Esophagus muscularis mucosa (tissue), 4 donors: ENCODE measurements at regions not wholly inside any gene's neighbourhood (a gene's known extent, or its start where the extent isn't known, plus 50 kb on each side); places are given as distances from the start of the nearest gene placed in this dataset.
"Not testable (repeated sequence)": the region's sequence is repeated elsewhere in the genome, so short reads cannot be mapped to it uniquely, and the experiment has no call there.

Experiments used
- DNase-seq: peaks from one replicate; pipeline ENCODE4 v3.0.0-alpha.2; 2017; ENCODE audit errors: extremely low spot score
- H3K27ac ChIP-seq, 4 donors: fragments of 200-600 bp; sonication (generic); replicated peaks in 1 of 4; 1 replicate in 3 of 4; 2 replicates in 1 of 4; pipeline ENCODE4 v1.5.1; 2016 to 2019; ENCODE audit warnings: mild to moderate bottlenecking in 1 of 4
- H3K27me3 ChIP-seq, 4 donors: fragments of 200-600 bp; sonication (generic); one replicate each; pipeline versions ENCODE4 v1.5.1 to v1.6.0; 2016 to 2019
- H3K36me3 ChIP-seq, 4 donors: fragments of 200-600 bp; sonication (generic); one replicate each; pipeline ENCODE4 v1.5.1; 2016 to 2019
- H3K4me1 ChIP-seq, 4 donors: fragments of 200-600 bp; sonication (generic); one replicate each; pipeline ENCODE4 v1.5.1; 2016 to 2019
- H3K4me3 ChIP-seq, 4 donors: fragments of 200-600 bp; sonication (generic); 1 replicate in 2 of 4; 2 replicates in 2 of 4; pipeline ENCODE4 v1.5.1; 2016 to 2019; ENCODE audit warnings: mild to moderate bottlenecking in 4 of 4, moderate library complexity in 1 of 4
- H3K9me3 ChIP-seq, 4 donors: fragments of 200-600 bp; sonication (generic); 1 replicate in 3 of 4; 2 replicates in 1 of 4; pipeline ENCODE4 v1.5.1; 2016 to 2019
- CTCF ChIP-seq, 3 experiments: fragments of 200-600 bp in 2 of 3; fragments of 450-650 bp in 1 of 3; sonication (generic) in 2 of 3; IDR thresholded peaks; one replicate each; pipeline ENCODE4 v1.5.1; 2017 to 2019; ENCODE audit warnings: antibody characterized with exemption in 3 of 3, mild to moderate bottlenecking in 2 of 3, moderate library complexity in 1 of 3
- EP300 ChIP-seq: sonication (generic); formaldehyde crosslinking; IDR thresholded peaks from one replicate; pipeline ENCODE4 v1.6.1; 2017; ENCODE audit warnings: antibody characterized with exemption
- POLR2A ChIP-seq: fragments of 450-650 bp; IDR thresholded peaks from one replicate; pipeline ENCODE4 v1.6.1; 2017; ENCODE audit warnings: antibody characterized with exemption, moderate library complexity, mild to moderate bottlenecking, low read depth
- POLR2AphosphoS5 ChIP-seq, 2 donors: sonication (generic); formaldehyde crosslinking; IDR thresholded peaks; one replicate each; pipeline ENCODE4 v1.6.1; 2017; ENCODE audit warnings: antibody characterized with exemption in 2 of 2
- WGBS: methylation state at CpG from one replicate; pipeline ENCODE4 v1.1.5; 2018; 5-methylcytosine and 5-hydroxymethylcytosine counted together
- intact Hi-C: fragments of 100-400 bp; cut with DNase I; formaldehyde crosslinking; loops from one replicate; pipeline ENCODE4 v1.15.1; 2023

DNA sequence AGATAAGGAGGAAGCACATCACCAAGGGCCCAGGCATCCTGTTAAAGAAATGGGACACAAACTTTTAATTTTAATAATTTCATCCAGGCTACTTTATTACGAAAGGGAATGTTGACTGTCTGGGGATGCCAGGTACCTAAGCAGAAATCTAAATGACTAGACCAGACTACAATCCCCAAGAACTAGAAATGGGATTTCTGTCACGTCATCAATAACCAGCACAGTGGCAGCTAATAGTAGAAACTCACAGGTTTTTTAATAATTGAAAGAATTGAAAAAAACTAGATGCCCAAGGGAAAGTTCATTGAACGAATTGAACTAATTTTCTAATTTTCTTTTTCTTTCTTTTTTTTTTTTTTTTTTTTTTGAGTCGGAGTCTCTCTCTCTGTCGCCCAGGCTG lies 789.3 kb downstream of the IGSF11 start:
- no peak for DNase-seq
- H3K27ac ChIP-seq, result no peak overlapping the region
- H3K4me1 ChIP-seq, result no peaks in the 10 kb centered on the region
- H3K27me3 ChIP-seq, result no peaks in the 10 kb centered on the region
- 89% methylated on average over 5 of the region's 5 CpGs for WGBS
- H3K9me3 ChIP-seq, result no peaks in the 10 kb centered on the region
- no peak for TF ChIP-seq POLR2A
- intact Hi-C loops, result no loop called here
- no peaks in the 10 kb centered on the region for H3K36me3 ChIP-seq
- no peak overlapping the region for H3K4me3 ChIP-seq

GRCh38 chr3:118258850-118259249 lies 775.8 kb downstream of the IGSF11 start:
- intact Hi-C loops, H3K4me3 ChIP-seq, DNase-seq, H3K27me3 ChIP-seq, H3K27ac ChIP-seq, H3K4me1 ChIP-seq, H3K36me3 ChIP-seq: not testable (repeated sequence)
- 95% methylated on average over 1 of the region's 1 CpG for WGBS
- peaks cover 0 to 13% (median 2%) of the 10 kb centered on the region in 4 donors for H3K9me3 ChIP-seq

GRCh38 chr3:118262800-118263402 lies 771.7 kb downstream of the IGSF11 start:
- 85% methylated on average over 5 of the region's 5 CpGs for WGBS
- no peak for DNase-seq
- TF ChIP-seq POLR2AphosphoS5 (IDR thresholded peaks at IDR 0.05) (no peak), EP300 (no peak), CTCF (IDR thresholded peaks at IDR 0.05) (no peak), POLR2A (no peak)
- intact Hi-C loops, result no loop called here
- Histone ChIP-seq H3K4me3 (no peak overlapping the region), H3K27ac (no peak overlapping the region), H3K27me3 (no peaks in the 10 kb centered on the region), H3K4me1 (no peaks in the 10 kb centered on the region), H3K36me3 (no peaks in the 10 kb centered on the region), H3K9me3 (peaks cover 0 to 13% (median 2%) of the 10 kb centered on the region in 4 donors)

DNA sequence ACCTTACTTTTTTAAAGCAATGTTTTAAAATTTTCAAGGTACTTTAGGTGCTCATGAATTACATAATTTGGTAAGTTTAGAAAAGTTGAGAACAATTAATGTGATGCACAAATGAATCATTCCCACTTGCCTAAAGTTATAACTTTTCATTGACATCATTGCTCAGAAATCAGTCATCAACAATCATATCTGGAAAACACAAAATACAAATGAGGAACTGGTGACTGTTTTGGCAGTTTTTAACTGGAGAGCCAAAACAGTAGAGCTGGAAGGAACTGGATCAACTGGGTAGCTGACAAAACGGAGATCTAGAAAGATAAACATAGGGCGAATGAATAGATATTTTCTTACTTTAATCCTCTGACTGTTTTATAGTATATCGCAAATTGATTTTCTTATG lies 767.1 kb downstream of the IGSF11 start:
- Histone ChIP-seq H3K9me3 (no peaks in the 10 kb centered on the region), H3K27ac (no peak overlapping the region), H3K27me3 (no peaks in the 10 kb centered on the region), H3K4me1 (no peaks in the 10 kb centered on the region), H3K4me3 (no peak overlapping the region), H3K36me3 (no peaks in the 10 kb centered on the region)
- WGBS, result 75% methylated on average over 3 of the region's 3 CpGs
- intact Hi-C loops, result no loop called here
- no peak for DNase-seq
- TF ChIP-seq POLR2A (no peak), POLR2AphosphoS5 (IDR thresholded peaks at IDR 0.05) (no peak), CTCF (IDR thresholded peaks at IDR 0.05) (no peak), EP300 (no peak)

DNA sequence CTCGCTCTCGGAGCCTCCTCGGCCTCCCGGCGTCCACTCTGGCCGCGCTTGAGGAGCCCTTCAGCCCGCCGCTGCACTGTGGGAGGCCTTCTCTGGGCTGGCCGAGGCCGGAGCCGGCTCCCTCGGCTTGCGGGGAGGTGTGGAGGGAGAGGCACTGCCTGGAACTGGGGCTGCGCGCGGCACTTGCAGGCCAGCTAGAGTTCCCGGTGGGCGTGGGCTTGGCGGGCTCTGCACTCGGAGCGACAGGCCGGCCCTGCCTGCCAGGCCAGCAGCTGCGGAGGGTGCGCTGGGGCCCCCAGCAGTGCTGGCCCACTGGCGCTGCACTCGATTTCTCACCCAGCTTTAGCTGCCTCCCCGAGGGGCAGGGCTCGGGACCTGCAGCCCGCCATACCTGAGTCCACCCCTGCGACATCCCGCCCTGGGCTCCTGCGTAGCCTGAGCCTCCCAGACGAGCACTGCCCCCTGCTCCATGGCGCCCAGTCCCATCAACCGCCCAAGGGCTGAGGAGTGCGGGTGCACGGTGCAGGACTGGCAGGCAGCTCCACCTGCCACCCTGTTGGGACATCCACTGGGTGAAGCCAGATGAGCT lies 765.0 kb downstream of the IGSF11 start:
- Histone ChIP-seq H3K27me3 (no peaks in the 10 kb centered on the region), H3K4me3 (no peak overlapping the region), H3K36me3 (no peaks in the 10 kb centered on the region), H3K9me3 (no peaks in the 10 kb centered on the region), H3K27ac (no peak overlapping the region), H3K4me1 (no peaks in the 10 kb centered on the region)
- no peak for DNase-seq
- 80% methylated on average over 7 of the region's 38 CpGs for WGBS
- TF ChIP-seq POLR2A (no peak), CTCF (IDR thresholded peaks at IDR 0.05) (no peak), POLR2AphosphoS5 (IDR thresholded peaks at IDR 0.05) (no peak), EP300 (no peak)
- intact Hi-C loops, result no loop called here

- Histone ChIP-seq H3K36me3 (no peaks in the 10 kb centered on the region), H3K9me3 (no peaks in the 10 kb centered on the region), H3K27ac (no peak overlapping the region), H3K4me3 (no peak overlapping the region), H3K27me3 (no peaks in the 10 kb centered on the region), H3K4me1 (no peaks in the 10 kb centered on the region)
- DNase-seq, result no peak
- intact Hi-C loops, result no loop called here
- 77% methylated on average over 2 of the region's 2 CpGs for WGBS
- TF ChIP-seq POLR2A, result no peak
- no peak for TF ChIP-seq EP300
- no peak for TF ChIP-seq CTCF (IDR thresholded peaks at IDR 0.05)
- no peak for TF ChIP-seq POLR2AphosphoS5 (IDR thresholded peaks at IDR 0.05)
Observed at GRCh38 chr3:118272991-118273390, 761.7 kb downstream of the IGSF11 start.
